UCSD-AML1 (cell line): ENCODE measurements at regions not wholly inside any gene's neighbourhood (a gene's known extent, or its start where the extent isn't known, plus 50 kb on each side); places are given as distances from the start of the nearest gene placed in this dataset.
"Not testable (repeated sequence)": the region's sequence is repeated elsewhere in the genome, so short reads cannot be mapped to it uniquely, and the experiment has no call there.

Source experiments
- DNase-seq: peaks from one replicate; lab custom pipeline; 2025; ENCODE audit not compliant: unreplicated experiment; lab: John Stamatoyannopoulos, UW

DNA sequence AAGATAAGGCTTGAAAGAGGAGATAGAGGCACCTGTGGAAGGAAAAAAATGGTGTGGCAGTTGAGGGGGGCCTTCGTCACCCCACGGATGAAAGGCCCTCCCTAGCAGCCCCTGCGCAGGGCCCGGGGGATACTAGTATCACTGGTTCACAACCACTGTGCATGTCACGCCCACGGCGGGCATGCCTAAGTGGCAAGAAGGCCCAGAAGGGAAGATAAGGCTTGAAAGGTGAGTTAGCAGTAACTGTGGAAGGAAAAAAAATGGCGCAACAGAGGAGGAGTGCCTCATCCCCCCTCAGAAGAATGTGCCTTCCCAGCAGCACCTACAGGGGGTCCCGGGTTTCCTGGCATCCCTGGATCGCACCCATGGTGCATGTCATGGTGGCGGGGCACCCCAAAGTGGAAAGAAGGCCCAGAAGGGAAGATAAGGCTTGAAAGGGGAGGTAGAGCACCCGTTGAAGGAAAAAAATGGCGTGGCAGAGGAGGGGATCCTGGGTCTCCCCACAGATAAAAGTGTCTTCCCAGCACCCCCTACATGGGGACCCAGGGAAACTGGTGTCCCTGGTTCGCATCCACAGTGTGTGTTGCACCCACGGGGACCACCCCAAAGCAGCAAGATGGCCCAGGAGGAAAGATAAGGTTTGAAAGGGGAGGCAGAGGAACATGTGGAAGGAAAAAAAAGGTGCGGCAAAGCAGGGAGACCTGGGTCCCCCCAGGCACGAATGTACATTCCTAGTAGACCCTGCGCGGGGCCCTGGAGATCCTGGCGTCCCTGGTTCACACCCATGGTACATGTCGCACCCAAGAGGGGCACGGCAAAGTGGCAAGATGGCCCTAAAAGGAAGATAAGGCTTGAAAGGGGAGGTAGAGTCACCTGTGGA is 279.2 kb downstream of the ALG10 start:
- DNase-seq = no peak

DNA sequence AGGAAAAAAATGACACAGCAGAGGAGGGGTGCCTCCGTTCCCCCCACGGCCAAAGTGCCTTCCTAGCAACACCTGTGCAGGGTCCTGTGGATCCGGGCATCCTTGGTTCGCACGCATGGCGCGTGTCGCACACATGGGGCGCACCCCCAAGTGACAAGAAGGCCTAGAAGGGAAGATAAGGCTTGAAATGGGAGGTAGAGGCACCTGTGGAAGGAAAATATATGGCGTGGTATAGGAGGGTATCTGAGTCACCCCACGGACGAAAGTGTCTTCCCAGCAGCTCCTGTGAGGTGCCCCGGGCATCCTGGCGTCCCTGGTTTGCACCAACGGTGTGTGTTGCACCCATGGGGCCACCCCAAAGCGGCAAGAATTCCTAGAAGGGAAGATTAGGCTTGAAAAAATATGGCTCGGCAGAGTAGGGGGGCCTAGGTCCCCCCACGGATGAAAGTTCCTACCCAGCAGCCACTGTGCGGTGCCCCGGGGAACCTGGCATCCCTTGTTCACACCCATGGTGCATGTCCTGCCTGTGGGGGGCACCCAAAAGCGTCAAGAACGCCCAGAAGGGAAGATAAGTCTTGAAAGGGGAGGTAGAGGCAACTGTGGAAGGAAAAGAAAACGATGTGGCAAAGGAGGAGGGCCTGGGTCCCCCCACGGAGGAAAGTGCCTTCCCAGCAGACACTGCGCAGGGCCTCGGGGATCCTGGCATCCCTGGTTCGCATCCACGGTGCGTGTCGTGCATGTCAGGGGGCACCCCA is 280.0 kb downstream of the ALG10 start:
- no peak for DNase-seq

- DNase-seq = no peak
Observed at GRCh38 chr12:34303091-34303870, 281.0 kb downstream of the ALG10 start.

DNA sequence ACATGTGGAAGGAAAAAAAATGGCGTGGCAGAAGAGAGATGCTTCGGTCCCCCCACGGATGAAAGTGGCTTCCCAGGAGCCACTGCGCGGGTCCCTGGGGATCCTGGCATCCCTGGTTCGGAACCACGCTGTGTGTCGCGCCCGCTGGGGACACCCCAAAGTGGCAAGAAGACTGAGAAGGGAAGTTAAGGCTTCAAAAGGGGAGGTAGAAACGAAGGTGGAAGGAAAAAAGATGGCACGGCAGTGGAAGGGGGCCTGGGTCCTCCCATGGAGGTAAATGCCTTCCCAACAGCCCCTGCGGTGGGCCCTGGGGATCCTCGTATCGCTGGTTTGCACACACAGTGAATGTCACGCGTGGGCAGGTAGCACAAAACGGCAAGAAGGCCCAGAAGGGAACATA is 281.7 kb downstream of the ALG10 start:
- no peak for DNase-seq

GRCh38 chr12:34304546-34304945 is 282.2 kb downstream of the ALG10 start:
- no peak for DNase-seq

- DNase-seq = no peak
Observed at GRCh38 chr12:34305176-34305575, 282.9 kb downstream of the ALG10 start.

DNA sequence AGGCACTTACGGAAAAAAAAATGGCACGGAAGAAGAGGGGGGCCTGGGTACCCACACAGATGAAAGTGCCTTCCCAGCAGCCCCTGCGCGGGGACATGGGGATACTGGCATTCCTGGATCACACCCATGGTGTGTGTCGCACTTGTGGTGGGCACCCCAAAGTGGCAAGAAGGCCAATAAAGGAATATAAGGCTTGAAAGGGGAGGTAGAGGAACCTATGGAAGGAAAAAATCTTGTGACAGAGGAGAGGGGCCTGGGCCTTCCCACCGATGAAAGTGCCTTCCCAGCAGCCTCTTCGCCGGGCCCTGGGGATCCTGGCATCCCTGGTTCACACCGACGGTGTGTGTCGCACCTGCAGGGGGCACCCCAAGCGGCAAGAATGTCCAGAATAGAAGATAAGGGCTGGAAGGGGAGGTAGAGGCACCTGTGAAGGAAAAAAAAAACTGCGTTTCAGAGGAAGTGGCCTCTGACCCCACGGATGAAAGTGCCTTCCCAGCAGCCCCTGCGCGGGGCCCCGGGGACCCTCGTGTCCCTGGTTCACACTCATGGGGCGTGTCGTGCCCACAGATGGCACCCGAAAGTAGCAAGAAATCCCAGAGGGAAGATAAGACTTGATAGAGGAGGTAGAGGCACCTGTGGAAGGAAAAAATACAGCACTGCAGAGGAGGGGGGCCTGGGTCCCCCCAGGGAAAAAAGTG is 284.0 kb downstream of the ALG10 start:
- DNase-seq = no peak

- DNase-seq = not testable (repeated sequence)
Observed at GRCh38 chr12:34309806-34310804, 287.8 kb downstream of the ALG10 start.

GRCh38 chr12:34311337-34311736 is 289.0 kb downstream of the ALG10 start:
- no peak for DNase-seq

DNA sequence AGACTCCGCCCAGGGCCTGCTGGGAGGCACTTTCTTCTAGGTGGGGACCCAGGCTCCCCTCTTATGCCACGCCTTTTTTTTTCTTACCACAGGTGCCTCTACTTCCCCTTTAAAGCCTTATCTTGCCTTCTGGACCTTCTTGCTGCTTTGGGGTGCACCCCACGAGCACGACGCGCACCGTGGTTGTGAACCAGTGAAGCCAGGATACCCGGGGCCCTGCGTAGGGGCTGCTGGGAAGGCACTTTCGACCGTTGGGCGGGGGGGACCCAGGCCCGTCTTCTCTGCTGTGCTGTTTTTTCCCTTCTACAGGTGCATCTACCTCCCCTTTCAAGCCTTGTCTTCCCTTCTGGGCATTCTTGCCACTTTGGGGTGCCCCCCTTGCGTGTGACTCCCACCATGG is 305.4 kb downstream of the ALG10 start:
- DNase-seq = no peak

DNA sequence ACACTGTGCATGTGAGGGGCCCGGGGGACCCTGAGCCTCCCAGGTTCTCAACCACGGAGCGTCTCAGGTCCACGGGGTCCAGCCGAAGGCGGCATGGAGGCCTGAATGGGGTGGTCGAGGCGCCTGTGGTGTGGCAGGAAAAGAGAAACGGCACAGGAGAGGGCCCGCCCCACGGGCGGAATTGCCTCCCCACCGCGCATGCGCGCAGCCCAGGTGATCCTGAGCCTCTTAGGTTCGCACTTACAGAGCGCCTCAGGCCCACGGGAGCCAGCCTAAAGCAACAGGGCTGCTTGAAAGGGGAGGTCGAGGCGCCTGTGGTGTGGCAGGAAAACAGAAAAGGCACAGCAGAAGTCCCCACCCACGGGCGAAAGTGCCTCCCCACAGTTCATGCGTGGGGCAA is 311.0 kb downstream of the ALG10 start:
- no peak for DNase-seq

DNA sequence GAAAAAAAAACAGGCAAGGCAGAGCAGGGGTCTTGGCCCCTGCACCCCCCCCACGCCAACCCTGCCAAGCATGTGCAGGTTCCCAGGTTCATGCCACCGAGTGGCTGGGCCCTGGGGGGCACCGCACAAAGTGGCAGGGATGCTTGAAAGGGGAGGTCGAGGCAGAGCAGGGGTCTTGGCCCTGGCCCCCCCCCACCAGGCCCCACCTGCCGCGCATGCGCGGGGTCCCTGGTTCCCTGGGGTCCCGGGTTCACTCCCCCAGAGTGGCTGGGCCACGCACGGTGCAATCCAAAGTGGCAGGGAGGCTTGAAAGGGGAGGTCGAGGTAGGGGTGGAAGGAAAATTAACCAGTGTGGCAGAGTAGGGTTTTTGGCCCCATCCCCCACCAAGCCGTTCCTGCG is 312.2 kb downstream of the ALG10 start:
- DNase-seq = no peak

- no peak for DNase-seq
Observed at GRCh38 chr12:34334953-34335743, 312.9 kb downstream of the ALG10 start.

GRCh38 chr12:34335819-34336262 is 313.5 kb downstream of the ALG10 start:
- DNase-seq = no peak

DNA sequence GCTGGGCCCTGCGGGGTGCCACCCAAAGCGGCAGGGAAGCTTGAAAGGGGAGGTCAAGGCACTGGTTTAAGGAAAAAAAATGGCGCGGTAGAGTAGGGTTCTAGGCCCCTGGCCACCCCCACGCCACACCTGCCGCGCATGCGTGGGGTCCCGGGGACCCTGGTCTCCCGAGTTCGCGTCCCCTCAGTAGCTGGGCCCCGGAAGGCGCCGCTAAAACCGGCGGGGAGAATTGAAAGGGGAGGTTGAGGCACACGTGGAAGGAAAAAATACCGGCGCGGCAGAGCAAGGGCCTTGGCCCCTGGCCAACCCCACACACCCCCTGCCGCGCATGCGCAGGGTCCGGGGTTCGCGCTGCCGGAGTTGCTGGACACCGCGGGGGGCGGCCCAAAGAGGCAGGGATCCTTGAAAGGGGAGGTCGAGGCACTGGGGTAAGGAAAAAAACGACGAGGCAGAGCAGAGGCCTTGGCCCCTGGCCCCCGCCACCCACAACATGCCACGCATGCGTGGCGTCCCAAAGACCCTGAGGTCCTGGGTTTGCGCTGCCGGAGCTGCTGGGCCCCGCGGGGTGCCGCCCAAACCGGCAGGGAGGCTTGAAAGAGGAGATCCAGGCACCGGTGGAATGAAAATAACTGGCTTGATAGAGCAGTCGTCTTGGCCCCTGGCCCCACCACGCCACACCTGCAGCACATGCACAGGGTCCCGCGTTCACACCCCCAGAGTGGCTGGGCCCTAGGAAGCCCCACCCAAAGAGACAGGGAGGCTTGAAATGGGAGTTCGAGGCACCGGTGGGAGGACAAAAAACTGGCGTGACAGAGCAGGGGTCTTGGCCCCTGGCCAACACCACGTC is 314.5 kb downstream of the ALG10 start:
- DNase-seq = no peak

DNA sequence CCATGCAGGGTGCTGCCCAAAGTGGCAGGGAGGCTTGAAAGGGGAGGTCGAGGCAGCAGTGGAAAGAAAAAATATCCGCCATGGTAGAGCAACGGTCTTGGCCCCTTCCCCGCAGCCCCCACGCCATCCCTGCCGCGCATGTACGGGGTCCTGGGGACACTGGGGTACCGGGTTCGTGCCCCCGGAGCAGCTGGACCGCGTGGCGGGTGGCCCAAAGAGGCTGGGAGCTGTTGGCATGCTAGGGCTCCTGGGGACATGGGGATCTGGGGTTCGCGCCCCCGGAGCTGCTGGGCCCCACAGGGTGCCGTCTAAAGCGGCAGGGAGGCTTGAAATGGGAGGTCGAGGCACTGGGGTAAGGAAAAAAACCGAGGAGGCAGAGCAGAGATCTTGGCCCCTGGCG is 316.5 kb downstream of the ALG10 start:
- DNase-seq = no peak

GRCh38 chr12:34339922-34340321 is 317.6 kb downstream of the ALG10 start:
- DNase-seq = no peak
